Heart left ventricle (tissue), 16 donors: ENCODE measurements at regions not wholly inside any gene's neighbourhood (a gene's known extent, or its start where the extent isn't known, plus 50 kb on each side); places are given as distances from the start of the nearest gene placed in this dataset.

Experiments used
- ATAC-seq, 4 donors: fragments of 200-7000 bp; cut with Tn5 transposase; one replicate each; pipeline ENCODE4 v1.9.1; 2020 to 2022; ENCODE audit warnings: moderate library complexity in 4 of 4, mild to moderate bottlenecking in 3 of 4, moderate number of reproducible peaks in 1 of 4
- DNase-seq, 5 donors: peaks; one replicate each; pipeline ENCODE4 v3.0.0-alpha.2; 2020
- H3K27ac ChIP-seq, 12 donors: fragments of 200-600 bp; sonication (generic) in 4 of 12; one replicate each; pipeline versions ENCODE4 v1.5.0 to v1.8.0; 2016 to 2022; ENCODE audit warnings: mild to moderate bottlenecking in 2 of 12
- H3K27me3 ChIP-seq, 9 donors: fragments of 200-600 bp; sonication (generic) in 2 of 9; one replicate each; pipeline versions ENCODE4 v1.5.1 to v1.8.0; 2016 to 2022; ENCODE audit warnings: mild to moderate bottlenecking in 3 of 9
- H3K36me3 ChIP-seq, 9 donors: fragments of 200-600 bp; sonication (generic) in 2 of 9; one replicate each; pipeline versions ENCODE4 v1.5.0 to v1.8.0; 2018 to 2022; ENCODE audit warnings: mild to moderate bottlenecking in 2 of 9
- H3K4me1 ChIP-seq, 12 donors: fragments of 200-600 bp; sonication (generic) in 4 of 12; one replicate each; pipeline versions ENCODE4 v1.5.0 to v1.8.0; 2016 to 2022; ENCODE audit warnings: mild to moderate bottlenecking in 3 of 12
- H3K4me3 ChIP-seq, 12 donors: fragments of 200-600 bp; sonication (generic) in 4 of 12; one replicate each; pipeline versions ENCODE4 v1.5.0 to v1.8.0; 2017 to 2022; ENCODE audit warnings: mild to moderate bottlenecking in 9 of 12, moderate library complexity in 4 of 12
- H3K9me3 ChIP-seq, 12 donors: fragments of 200-600 bp; sonication (generic) in 4 of 12; one replicate each; pipeline versions ENCODE4 v1.5.0 to v1.8.0; 2016 to 2022; ENCODE audit warnings: mild to moderate bottlenecking in 1 of 12
- POLR2A ChIP-seq, 2 donors: fragments of 450-650 bp; IDR thresholded peaks; one replicate each; pipeline ENCODE4 v1.6.1; 2017; ENCODE audit warnings: antibody characterized with exemption in 2 of 2, mild to moderate bottlenecking in 2 of 2, moderate library complexity in 2 of 2
- WGBS, 4 donors: extraction: QIAGEN DNeasy Blood & Tissue Kit in 2 of 4; methylation state at CpG; one replicate each; pipeline versions ENCODE4 v1.1.5 to v1.1.7; 2013 to 2018; 5-methylcytosine and 5-hydroxymethylcytosine counted together
- intact Hi-C, 10 donors: fragments of 100-400 bp; cut with DNase I; formaldehyde crosslinking; loops; one replicate each; pipeline versions ENCODE4 v1.11.1 to v1.14.2; 2022
- TF ChIP-seq, protein P1 (sequence below), 12 donors: fragments of 200-600 bp; sonication (generic) in 4 of 12; IDR thresholded peaks; one replicate each; pipeline versions ENCODE4 v1.5.0 to v1.8.0; 2018 to 2022; ENCODE audit warnings: antibody characterized with exemption in 12 of 12, mild to moderate bottlenecking in 5 of 12
- donor health status: ischemic (EF 13 %, LVEDD 7.1; RV severe dilation, severe dysfunction).
- donor health status: healthy with polysubstance abuse.
- donor health status: DM: no; HTN: yes; CAD: no.
- donor health status: DM: no; HTN: no; CAD: no.
- donor health status: ischemic (EF 25% LVEDD 6.9; RV normal size, moderate dysfunction).
- donor health status: ischemic (EF 25% LVEDD 5.7; RV mildly dilated, moderate dysfunction).
- donor health status: healthy.
- donor health status: DM: yes; HTN: yes; CAD: no.
- donor health status: ischemic (EF 35%, LVEDD 5.7; RV mildly dilated, moderate dysfunction).
- donor health status: nonischemic (EF 11% LVEDD 7.7; RV severe dilation, severe dysfunction).
- donor health status: DM: yes; HTN: yes; CAD: no.
- donor health status: PGD.
- donor health status: ischemic (EF 29% LVEDD 5.4; RV normal size, mild dysfunction).
- donor health status: nonischemic (EF 23%, LVEDD 6.1; RV moderate dilation, normal function).

DNA sequence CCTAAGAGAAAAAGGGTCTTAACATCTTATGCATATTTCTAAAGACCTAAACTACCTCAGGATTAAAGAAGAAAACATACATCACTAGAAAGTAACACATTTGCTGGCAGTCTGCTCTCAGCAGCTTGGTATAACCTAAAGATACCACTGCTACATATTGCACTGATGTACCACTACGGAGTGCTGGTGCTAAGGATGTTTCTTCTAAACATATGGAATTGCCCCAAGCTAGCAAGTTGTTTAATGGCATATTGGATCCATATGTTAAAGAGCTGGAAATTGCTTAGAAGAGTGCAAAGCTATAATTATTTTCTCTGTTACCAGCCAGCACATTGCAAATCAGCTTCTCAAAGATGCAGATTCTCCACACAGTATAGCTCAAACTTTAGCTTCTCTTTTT, 436.5 kb upstream of the GALNTL6 start:
- TF ChIP-seq, protein P1, sequence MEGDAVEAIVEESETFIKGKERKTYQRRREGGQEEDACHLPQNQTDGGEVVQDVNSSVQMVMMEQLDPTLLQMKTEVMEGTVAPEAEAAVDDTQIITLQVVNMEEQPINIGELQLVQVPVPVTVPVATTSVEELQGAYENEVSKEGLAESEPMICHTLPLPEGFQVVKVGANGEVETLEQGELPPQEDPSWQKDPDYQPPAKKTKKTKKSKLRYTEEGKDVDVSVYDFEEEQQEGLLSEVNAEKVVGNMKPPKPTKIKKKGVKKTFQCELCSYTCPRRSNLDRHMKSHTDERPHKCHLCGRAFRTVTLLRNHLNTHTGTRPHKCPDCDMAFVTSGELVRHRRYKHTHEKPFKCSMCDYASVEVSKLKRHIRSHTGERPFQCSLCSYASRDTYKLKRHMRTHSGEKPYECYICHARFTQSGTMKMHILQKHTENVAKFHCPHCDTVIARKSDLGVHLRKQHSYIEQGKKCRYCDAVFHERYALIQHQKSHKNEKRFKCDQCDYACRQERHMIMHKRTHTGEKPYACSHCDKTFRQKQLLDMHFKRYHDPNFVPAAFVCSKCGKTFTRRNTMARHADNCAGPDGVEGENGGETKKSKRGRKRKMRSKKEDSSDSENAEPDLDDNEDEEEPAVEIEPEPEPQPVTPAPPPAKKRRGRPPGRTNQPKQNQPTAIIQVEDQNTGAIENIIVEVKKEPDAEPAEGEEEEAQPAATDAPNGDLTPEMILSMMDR (IDR thresholded peaks at IDR 0.05) = no peak
- Histone ChIP-seq H3K4me1 (no peaks in the 10 kb centered on the region), H3K9me3 (peaks cover 0 to 4% (median 0%) of the 10 kb centered on the region in 12 donors), H3K4me3 (no peak overlapping the region), H3K27ac (no peak overlapping the region), H3K36me3 (no peaks in the 10 kb centered on the region), H3K27me3 (no peaks in the 10 kb centered on the region)
- intact Hi-C loops = no loop called here
- no peak for ATAC-seq
- 45 to 78% (median 69%) methylated on average over 1 of the region's 1 CpG for WGBS, 4 donors
- DNase-seq = no peak

DNA sequence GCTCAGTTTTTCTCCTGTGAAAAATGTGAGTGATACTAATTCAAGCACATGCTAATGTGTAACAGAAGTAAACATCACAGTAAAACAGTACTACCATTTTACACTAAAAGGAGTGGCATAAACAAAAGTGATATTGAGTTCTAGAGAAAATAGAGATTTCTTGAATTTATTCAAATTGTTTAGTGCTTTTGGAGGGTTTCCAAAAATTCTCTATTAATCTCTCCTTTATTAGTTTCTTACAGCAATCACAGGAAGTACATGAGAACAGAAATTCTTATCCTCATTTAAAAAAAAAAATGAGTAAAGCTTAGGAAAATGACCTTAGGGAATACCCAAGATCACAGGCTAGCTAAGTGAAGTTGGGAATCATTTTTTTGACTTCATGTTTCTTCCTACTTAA, 459.7 kb upstream of the GALNTL6 start:
- Histone ChIP-seq H3K4me3 (no peak overlapping the region), H3K9me3 (peaks cover 0 to 4% (median 0%) of the 10 kb centered on the region in 12 donors), H3K27me3 (no peaks in the 10 kb centered on the region), H3K4me1 (no peaks in the 10 kb centered on the region), H3K27ac (no peak overlapping the region), H3K36me3 (no peaks in the 10 kb centered on the region)
- ATAC-seq (no peak), DNase-seq (no peak)
- TF ChIP-seq POLR2A (IDR thresholded peaks at IDR 0.05) = no peak
- TF ChIP-seq, protein P1 (IDR thresholded peaks at IDR 0.05) = no peak
- intact Hi-C loops = no loop called here

DNA sequence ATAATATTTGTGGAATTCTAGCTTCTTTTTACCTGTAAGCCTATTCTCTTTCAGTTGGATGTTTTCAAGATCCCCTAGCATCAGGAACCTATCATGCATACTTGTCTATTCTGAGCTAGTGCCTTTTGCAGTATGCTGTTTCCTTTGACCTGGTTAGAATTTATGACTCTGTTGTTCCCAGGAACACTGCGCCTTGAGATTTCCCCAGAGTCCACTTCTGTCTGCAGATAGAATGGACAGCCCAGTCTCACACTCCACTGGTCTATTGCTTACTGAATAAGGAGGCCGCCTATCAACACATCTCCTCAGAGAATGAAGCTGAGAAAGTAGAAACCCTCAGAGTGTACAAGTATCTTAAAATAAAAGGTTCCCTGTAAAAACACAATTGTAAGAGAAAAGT, 465.1 kb upstream of the GALNTL6 start:
- DNase-seq = no peak
- 65 to 84% (median 70%) methylated on average over 2 of the region's 2 CpGs for WGBS, 4 donors
- H3K9me3 ChIP-seq = peaks cover 0 to 3% (median 0%) of the 10 kb centered on the region in 12 donors
- TF ChIP-seq POLR2A (IDR thresholded peaks at IDR 0.05) = no peak
- TF ChIP-seq, protein P1 (IDR thresholded peaks at IDR 0.05) = no peak
- H3K4me3 ChIP-seq = no peak overlapping the region
- no peaks in the 10 kb centered on the region for H3K36me3 ChIP-seq
- ATAC-seq = no peak
- H3K4me1 ChIP-seq = no peaks in the 10 kb centered on the region
- H3K27me3 ChIP-seq = no peaks in the 10 kb centered on the region
- intact Hi-C loops = no loop called here
- no peak overlapping the region for H3K27ac ChIP-seq

DNA sequence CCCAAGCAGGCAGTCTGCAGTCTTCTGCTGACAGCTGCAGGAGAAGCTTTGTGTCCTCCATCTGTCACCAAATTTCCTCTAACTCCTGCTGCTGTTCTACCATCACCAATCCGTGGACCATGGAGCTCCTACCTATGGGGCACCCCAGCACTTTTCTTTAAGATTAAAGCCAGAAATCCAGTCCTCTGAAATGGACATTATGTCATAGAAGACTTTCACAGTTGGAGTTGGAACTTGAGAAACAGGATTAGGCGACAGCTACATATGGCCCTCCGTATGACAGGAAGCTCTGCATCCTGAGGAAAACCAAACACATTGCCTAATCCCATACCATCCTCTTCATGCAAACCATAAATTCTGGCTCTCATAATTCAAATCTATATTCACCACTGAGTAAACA, 470.6 kb upstream of the GALNTL6 start:
- H3K9me3 ChIP-seq = peaks cover 0 to 3% (median 0%) of the 10 kb centered on the region in 12 donors
- intact Hi-C loops = no loop called here
- no peak for DNase-seq
- H3K27ac ChIP-seq = no peak overlapping the region
- H3K4me3 ChIP-seq = no peak overlapping the region
- H3K27me3 ChIP-seq = no peaks in the 10 kb centered on the region
- 24 to 53% (median 42%) methylated on average over 3 of the region's 3 CpGs for WGBS, 4 donors
- TF ChIP-seq POLR2A (IDR thresholded peaks at IDR 0.05) = no peak
- TF ChIP-seq, protein P1 (IDR thresholded peaks at IDR 0.05) = no peak
- no peaks in the 10 kb centered on the region for H3K4me1 ChIP-seq
- no peaks in the 10 kb centered on the region for H3K36me3 ChIP-seq
- ATAC-seq = no peak
